Keratinocyte (primary cell): ENCODE measurements at regions not wholly inside any gene's neighbourhood (a gene's known extent, or its start where the extent isn't known, plus 50 kb on each side); places are given as distances from the start of the nearest gene placed in this dataset.

Experiments
- EZH2 ChIP-seq: IDR thresholded peaks from one replicate; pipeline ENCODE4 v1.6.1; 2012; ENCODE audit warnings: inconsistent platforms, mild to moderate bottlenecking, low read length, moderate library complexity
- TF ChIP-seq, protein P1 (sequence below), 3 experiments: IDR thresholded peaks in 1 of 3; conservative IDR thresholded peaks in 1 of 3; optimal IDR thresholded peaks in 1 of 3; 2 replicates in 2 of 3; 3 replicates in 1 of 3; pipeline versions ENCODE3 to v1.5.1; 2011; ENCODE audit warnings: low read length in 3 of 3, mild to moderate bottlenecking in 3 of 3, moderate library complexity in 2 of 3, control low read depth in 1 of 3, inconsistent platforms in 1 of 3; ENCODE audit not compliant: insufficient read depth in 2 of 3; ENCODE audit errors: extremely low read depth in 1 of 3

DNA sequence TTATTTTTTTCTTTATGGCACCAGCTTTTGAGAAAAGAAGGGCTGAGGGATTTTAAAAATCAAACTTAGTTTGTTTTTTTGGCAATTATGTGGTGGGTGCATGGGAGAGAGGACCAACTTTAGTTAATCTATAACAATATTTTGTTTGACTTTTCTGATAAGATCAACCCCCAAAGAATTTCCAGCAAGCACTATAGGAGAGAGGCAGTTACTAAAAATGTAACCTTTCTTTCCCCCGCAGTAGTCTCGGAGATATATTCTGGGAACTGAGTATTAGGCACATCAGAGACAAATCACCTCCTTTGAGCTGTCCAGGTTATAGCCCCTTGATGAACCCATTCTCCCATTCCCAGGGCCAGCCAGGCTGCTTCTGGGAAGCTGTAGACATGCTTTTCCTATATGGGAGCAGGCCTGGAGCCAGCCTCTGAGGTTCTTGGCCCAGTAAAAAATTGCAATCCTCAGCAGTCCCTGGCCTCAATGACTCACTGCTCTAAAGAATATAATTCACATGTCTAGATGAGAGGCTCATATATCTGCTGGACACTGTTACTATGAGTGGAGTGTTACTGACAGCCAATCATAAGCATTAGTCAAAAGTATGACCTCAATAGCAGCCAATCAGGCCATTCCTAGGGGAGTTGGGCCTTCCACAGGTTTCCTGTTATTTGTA is 138.3 kb upstream of the AGBL1 start:
- TF ChIP-seq, protein P1, sequence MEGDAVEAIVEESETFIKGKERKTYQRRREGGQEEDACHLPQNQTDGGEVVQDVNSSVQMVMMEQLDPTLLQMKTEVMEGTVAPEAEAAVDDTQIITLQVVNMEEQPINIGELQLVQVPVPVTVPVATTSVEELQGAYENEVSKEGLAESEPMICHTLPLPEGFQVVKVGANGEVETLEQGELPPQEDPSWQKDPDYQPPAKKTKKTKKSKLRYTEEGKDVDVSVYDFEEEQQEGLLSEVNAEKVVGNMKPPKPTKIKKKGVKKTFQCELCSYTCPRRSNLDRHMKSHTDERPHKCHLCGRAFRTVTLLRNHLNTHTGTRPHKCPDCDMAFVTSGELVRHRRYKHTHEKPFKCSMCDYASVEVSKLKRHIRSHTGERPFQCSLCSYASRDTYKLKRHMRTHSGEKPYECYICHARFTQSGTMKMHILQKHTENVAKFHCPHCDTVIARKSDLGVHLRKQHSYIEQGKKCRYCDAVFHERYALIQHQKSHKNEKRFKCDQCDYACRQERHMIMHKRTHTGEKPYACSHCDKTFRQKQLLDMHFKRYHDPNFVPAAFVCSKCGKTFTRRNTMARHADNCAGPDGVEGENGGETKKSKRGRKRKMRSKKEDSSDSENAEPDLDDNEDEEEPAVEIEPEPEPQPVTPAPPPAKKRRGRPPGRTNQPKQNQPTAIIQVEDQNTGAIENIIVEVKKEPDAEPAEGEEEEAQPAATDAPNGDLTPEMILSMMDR (optimal IDR thresholded peaks at IDR 0.05 in 1 of 3, IDR thresholded peaks at IDR 0.05 in 1 of 3, conservative IDR thresholded peaks at IDR 0.05 in 1 of 3; ENCODE audit: extremely low read depth in 1 of 3, insufficient read depth in 2 of 3, low read length in 3 of 3) = no peak
- no peak for TF ChIP-seq EZH2
